ENCODE measurements at regions not wholly inside any gene's neighbourhood (a gene's known extent, or its start where the extent isn't known, plus 50 kb on each side); places are given as distances from the start of the nearest gene placed in this dataset.
A peak's percentile ranks its signal among the peaks of the same experiment; 100 is the strongest.
"Not testable (repeated sequence)": the region's sequence is repeated elsewhere in the genome, so short reads cannot be mapped to it uniquely, and the experiment has no call there.

DNA sequence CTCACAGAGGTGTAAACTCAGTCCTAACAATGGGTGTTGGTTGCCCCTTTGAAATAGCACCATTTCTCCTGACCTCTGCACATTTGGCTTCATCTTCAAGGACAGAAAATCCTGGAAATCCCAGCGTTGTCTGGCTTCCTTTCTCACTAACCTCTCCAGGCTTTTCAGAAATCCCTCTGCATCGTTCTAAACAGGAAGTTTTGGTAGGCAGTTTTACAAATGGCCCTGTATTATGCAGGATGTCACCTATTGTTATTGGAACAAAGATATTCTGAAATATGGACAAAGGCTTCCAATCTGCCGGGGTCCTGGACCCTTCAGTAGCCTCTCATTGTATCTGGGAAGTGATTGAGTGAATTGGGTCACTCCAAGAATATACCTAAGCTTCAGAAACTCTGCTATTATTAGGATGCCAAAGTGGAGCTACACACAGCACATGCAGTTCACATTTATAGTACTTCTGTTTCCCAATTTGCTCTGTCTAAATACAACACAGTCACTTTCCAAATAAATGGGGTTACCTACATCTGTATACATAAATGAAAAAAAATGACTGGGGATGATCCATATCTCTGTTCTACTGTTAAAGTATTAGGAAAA, 134.8 kb upstream of the KLF6 start:
- DNase-seq (ENCODE audit: low read depth, low spot score) = no peak

GRCh38 chr10:3917392-3917791, 132.4 kb upstream of the KLF6 start:
- not testable (repeated sequence) for DNase-seq (ENCODE audit: low read depth, low spot score)

DNA sequence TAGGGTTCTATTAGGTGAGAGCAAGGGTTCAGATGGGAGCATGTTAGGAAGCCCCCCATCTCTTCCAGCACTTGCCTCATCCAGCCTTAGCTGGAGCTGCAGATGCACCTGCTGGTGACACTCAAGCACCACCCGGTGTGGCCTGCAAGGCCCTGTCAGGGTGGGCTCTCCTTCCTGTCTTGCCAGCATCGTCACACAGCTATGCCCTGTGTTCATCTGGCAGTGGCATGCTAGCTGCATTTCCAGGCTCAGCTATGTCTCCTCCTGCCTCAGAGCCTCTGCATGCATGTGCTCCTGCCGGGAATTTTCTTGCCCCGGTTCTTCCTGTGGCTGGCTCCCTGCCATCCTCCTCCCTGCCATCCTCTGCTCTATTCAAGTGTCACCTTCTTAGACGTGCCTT, 129.7 kb upstream of the KLF6 start:
- no peak for DNase-seq (ENCODE audit: low read depth, low spot score)

DNA sequence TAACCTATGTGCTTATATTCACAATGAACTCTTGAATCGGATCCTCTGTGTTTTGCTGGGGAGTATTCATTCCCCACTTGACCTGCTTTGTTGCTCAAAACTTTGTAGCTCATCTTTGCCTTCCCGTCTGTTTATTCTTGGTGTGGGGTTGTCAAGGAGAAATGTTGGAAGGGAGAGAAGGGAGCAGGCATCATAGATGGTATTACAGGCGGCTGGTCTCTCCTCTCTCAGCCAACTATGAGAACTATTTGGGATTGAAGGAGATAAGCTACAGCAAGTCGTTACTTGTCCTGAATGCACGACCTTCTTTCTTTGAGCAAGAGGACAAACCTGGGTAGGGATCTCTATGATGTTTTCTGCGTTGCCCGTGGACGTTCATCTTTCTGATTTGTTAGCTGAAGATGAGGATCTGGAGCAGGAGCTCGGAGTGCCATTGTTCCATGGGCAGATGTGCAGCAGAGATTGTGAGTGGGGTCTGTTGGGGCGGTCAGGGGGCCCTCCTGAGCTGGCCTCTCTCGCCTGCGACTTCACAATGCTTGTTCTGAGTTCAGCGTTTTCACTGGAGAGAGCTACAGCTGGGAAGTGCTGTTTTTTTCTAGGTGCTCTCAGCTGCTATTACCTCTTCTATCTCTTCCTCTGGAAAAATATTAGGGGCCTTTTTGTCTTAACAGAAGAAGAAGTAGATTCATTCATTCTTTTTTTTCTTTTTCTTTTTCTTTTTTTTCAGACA, 126.9 kb upstream of the KLF6 start:
- no peak for DNase-seq (ENCODE audit: low read depth, low spot score)

- no peak for DNase-seq (ENCODE audit: low read depth, low spot score)
Measured at GRCh38 chr10:3911241-3911640, 126.2 kb upstream of the KLF6 start.

DNA sequence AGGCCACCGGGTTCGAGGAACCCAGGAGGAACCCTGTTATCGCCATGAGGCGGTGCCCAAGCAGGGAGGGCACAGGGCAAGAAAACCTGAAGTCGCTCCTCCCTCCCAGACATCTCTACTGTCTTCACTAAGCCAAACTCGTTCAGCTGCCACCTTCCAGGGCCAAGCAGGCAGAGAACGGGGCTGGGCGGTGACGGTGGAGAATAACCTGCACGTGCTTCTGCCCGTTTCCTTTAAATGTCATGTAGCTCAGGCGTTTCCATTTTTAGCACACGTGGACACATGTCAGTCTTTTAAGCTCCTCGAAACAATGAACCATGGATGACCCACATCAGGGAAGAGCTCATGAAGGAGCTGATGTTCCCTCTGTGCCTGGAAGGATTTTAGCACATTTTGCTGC, 124.3 kb upstream of the KLF6 start:
- DNase-seq (ENCODE audit: low read depth, low spot score) = no peak

- no peak for DNase-seq (ENCODE audit: low read depth, low spot score)
Measured at GRCh38 chr10:3908183-3908582, 123.2 kb upstream of the KLF6 start.

- no peak for DNase-seq (ENCODE audit: low read depth, low spot score)
Measured at GRCh38 chr10:3907514-3907913, 122.5 kb upstream of the KLF6 start.

GRCh38 chr10:3906511-3907111, 121.6 kb upstream of the KLF6 start:
- DNase-seq (ENCODE audit: low read depth, low spot score) = no peak

DNA sequence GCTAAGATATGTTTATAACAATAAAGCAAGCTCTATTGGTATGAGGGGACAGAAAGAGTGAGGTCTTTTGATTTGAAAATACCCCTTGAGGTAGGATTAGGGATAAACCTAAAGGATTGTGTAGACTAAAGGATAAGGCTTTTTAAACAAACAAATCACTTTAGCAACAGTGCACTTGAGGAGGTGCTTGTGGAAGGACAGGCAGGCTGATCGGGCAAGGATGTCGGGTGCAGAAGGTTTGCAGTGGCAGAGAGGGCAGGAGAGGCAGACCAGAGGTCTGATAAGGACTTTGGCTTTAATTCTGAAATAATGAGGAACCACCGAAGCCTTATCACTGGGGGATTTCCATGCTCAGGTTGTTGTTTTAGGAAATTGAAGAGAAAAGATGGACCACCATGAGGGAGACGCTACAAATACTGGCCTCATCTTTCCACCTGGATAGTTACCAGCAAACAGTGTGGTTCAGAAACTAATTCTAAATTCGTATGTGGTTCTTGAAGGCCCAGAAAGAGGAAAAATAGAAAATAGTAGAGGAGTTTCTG, 119.5 kb upstream of the KLF6 start:
- DNase-seq (ENCODE audit: low read depth, low spot score) = no peak

- no peak for DNase-seq (ENCODE audit: low read depth, low spot score)
Measured at GRCh38 chr10:3902809-3903410, 117.9 kb upstream of the KLF6 start.

DNA sequence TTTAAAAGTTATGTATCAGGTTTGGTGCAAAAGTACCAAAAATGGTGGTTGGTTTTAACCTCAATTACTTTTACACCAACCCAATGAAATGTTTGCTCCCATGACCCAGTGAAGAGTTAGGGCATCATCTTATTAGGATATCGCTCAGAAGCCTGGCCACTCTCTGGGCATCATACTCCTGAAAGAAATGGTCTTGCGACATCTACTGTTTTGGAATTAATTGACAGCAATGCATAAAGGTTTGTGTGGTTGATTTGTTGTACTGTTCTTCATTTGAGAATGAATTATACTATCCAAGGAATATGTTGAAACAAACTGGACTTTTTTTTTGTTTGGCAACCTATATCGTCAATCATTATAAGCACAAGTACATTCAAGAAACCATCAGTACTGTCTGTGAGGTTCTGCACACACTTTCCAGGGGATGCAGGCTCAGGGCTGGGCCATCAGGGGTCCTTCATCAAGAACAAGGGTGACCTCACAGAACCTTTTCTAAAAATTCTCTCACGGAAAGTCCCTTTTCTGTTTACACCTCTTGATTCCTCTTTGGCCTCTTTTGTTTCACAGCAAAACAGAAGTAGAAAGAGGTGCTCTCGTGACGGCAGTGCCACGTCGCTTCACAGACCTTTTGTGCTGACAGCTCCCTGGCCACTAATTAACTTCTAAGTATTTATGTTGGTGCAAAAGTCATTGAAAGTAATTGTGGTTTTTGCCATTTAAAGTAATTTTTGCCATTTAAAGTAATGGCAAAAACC, 117.2 kb upstream of the KLF6 start:
- DNase-seq (ENCODE audit: low read depth, low spot score) = no peak

- no peak for DNase-seq (ENCODE audit: low read depth, low spot score)
Measured at GRCh38 chr10:3901370-3901769, 116.4 kb upstream of the KLF6 start.

- DNase-seq (ENCODE audit: low read depth, low spot score) = no peak
Measured at GRCh38 chr10:3900391-3900790, 115.4 kb upstream of the KLF6 start.

DNA sequence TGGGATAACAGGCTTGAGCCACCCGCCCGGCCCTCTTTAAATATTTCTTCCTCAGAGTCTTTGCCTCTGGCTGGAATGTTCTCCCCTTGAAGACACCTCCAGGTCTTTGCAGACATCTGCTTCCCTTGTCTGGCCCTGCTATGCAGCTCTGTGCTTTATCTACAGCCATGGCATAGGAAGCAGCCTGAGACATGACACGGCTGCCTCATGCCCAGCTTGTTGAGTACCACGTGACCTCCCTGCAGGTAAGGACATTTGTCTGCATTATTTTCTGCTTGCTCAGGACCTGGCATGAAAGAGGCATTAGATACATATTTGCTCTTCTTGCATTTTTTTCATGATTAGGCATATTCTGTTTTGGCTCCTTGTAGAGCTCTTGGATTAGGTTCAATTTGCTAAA, 113.8 kb upstream of the KLF6 start:
- no peak for DNase-seq (ENCODE audit: low read depth, low spot score)

DNA sequence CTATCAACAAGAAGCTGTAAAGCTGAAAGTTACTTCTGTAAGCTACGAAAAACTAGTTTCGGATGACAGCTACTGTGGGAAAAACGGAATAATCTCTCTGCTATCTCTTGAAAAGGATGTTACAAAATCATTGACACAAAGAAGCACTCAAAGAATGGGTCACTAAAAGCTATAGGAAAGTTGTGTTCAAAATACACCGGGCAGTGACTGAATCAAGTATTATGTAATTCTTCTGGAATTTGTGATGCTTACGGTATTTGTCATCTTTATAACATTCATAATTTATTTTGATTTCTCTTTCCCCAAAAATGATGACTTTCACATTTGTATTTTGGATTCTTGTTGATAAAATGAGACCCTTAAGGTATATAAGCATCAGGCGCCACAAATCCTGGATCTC, 112.1 kb upstream of the KLF6 start:
- no peak for DNase-seq (ENCODE audit: low read depth, low spot score)

DNA sequence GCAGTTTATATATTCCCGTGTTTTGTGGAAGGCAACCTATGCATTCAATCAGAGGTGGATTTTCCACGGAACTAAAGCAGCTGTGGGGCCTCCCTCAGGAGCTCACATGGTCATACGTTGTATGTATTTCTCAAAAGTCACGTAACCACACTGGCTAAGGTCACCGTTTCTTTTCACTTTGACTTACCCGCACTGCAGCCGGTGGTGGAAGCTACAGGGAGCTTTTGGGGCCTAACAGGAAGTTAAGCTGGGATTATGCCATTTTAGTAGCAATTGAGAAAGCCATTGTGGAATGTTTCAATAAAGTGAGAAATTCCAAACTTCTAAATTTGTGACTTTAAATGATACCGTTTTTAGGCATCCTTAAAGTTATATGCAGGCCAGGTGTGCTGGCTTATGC, 111.2 kb upstream of the KLF6 start:
- DNase-seq (ENCODE audit: low read depth, low spot score) = no peak

DNA sequence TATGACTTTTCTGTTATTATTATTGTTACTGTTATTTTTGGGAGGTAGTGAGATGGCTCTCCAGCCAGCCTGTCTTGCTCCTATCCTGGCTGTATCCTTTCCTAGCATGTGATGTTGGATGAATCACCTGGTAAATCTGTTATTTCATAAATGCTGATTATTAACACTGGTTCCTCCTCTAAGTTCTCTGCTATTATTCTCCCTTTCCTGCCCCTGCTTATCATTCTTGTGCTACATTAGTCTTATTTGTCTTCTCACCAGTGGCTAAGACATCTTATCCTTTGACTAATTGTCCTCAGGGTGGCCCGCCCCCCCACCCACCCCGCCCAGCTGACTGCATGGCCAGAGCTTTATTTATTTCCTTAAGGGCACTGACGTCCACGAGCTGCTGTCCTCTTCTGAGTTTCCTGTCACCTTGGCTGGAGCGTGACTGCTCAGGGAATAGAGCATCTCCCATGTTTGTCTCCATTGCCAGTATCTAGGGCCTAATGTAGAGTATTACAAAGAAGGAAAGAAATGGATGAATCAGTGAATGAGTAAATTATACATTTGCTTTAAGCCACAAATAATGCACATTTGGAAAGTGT, 110.1 kb upstream of the KLF6 start:
- peak; percentile 78 for DNase-seq (ENCODE audit: low read depth, low spot score)

GRCh38 chr10:3893901-3894563, 109.0 kb upstream of the KLF6 start:
- no peak for DNase-seq (ENCODE audit: low read depth, low spot score)

Measured in pulmonary artery endothelial cell (primary cell).